HG02798 (cell line): ENCODE measurements at regions not wholly inside any gene's neighbourhood (a gene's known extent, or its start where the extent isn't known, plus 50 kb on each side); places are given as distances from the start of the nearest gene placed in this dataset.

ENCODE experiments used
- ATAC-seq: cut with Tn5 transposase; IDR thresholded peaks from one replicate; pipeline ENCODE4 v1.9.1; 2021; ENCODE audit warnings: mild to moderate bottlenecking; ENCODE audit not compliant: unreplicated experiment, poor library complexity

GRCh38 chr9:7901621-7902020, 102.0 kb upstream of the DMAC1 start:
- ATAC-seq = no peak

DNA sequence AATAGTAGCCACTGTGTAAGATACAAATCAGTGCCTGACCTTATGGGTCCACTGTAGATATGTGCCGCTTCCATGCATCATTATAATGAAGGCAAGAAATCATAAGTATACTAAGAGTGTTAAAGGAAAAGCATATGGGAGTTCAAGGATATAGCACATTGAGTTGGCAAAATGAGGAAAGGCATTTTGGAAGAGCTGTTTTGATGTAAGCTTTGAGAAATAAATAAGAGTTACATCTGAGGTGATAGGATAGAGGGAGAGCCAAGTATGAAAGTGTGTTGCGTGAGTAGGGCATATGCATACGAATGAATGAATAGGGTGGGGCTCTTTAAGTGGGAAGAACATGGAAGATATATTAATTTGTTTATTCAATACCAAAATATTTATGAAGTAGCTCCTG, 101.0 kb upstream of the DMAC1 start:
- no peak for ATAC-seq

- ATAC-seq = no peak
These were observed 100.2 kb upstream of the DMAC1 start for GRCh38 chr9:7899753-7900152.

- ATAC-seq = no peak
These were observed 94.7 kb upstream of the DMAC1 start for GRCh38 chr9:7894231-7894630.

DNA sequence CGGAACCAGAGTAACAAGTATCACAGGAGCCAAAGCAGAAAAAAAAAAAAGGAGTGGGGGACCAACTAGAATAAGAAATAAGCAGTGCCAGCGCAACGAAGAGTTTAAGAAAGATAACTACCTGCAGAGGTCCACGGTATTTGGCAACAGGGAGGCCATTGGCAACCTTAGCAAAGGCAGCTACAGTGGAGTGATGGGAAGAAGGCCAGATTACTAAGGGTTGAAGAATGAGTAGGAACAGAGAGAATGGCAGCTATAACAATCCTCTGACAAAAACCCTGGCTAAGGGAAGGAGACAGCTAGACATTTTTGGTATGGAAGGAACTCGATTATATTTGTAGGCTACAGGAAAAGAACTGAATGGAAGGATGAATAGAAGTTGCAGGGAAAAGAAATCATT, 93.4 kb upstream of the DMAC1 start:
- no peak for ATAC-seq

DNA sequence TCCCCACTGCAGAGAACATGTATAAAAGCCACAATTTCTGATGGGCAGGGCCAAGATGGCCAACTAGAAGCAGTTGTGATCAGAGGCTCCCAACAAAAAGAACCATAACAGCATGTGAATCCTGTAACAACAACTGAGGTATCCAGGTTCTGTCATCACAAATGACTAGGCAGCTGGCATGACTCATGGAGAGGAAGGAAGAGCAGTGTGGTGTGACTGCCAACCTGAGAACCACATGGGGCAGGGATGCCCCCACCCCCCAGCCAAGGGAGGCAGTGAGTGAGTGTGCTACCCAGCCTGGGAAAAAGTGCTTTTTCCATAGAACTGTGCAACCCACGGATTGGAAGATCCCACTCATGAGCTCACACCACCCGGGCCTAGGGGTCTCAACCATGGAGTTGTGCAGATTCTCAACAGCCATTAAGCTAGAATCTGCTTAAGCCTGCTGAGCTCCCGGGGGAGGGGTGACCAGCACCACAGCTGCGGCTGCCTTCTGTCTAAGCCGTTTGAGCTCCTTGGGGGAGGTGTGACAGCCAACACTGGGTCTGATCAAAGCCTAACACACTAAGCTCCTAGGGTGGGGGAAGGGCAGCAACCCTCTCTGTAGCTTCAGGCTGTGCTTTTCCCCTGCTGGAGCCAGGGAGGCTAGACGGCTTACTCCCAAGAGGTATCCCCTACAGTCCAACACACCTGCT, 80.1 kb upstream of the DMAC1 start:
- no peak for ATAC-seq

GRCh38 chr9:7871977-7872730, 72.6 kb upstream of the DMAC1 start:
- ATAC-seq = no peak

GRCh38 chr9:7869340-7869739, 69.8 kb upstream of the DMAC1 start:
- ATAC-seq = no peak

- ATAC-seq = no peak
These were observed 62.6 kb upstream of the DMAC1 start for GRCh38 chr9:7862170-7862569.

GRCh38 chr9:7861086-7861485, 61.5 kb upstream of the DMAC1 start:
- no peak for ATAC-seq

DNA sequence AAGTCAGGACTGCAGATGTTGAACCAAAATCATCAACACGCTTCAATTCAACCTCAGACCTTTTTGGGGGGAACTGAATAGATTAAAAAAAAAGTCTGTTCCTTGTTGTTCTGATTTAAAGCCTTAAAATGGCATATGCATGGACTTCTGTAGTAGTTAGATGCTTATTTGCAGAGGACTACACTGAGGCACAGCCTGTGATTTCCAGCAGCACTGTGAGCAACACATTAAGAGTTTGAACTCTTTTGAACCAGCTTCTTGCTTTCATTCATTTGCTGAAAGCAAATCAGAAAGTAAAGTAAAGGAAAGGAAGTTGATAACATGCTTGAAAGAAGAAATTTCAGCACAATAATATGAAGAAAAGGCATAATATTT, 60.7 kb upstream of the DMAC1 start:
- no peak for ATAC-seq

DNA sequence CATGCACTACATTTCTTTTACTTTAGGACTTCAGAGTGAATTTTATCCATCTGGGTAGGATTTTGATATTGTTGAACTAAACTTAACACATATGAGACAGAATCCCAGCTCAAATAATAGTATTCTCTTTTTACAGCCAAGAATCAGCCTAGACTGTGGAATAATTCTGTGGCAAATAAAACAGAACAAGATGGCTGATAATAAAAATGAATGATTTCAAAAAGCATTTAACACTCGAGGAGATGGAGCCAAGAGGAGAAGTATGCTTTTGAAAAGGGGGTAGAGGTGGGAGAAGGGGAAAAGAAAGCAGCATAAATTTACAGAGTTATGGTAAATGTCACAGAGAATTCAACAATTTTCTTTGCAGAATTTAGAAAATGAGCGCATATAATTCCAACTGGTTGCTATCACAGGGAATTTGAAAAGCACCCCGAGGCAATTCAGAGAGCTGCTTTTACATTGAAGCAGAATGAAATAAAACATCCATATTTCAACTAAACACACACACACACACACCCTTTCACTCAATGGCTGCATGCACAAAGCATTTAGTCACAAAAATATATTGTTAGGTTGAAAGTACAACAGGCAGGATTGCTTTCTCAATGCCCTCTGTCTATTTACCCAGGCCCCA, 60.2 kb upstream of the DMAC1 start:
- no peak for ATAC-seq

GRCh38 chr9:7858166-7858565, 58.6 kb upstream of the DMAC1 start:
- no peak for ATAC-seq

DNA sequence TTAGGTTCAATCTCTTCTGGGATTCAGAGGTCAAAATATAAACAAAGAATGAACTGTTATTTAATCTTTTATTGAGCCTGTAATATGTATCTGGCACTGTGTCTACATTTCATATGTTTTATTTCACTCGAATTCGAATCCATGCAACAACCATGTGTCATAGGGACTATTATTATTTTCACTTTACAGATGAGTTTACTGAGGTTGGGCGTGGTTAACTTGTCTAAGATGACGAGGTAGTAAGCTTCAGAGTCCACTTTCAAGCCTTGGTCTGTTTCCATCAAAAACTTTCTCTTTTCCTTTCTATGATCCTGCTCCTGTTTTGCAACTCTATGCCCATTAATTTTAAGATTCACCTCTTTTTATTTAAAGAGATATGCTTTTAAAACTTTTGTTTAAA, 55.2 kb upstream of the DMAC1 start:
- no peak for ATAC-seq
